NAMALWA (cell line): ENCODE measurements at regions not wholly inside any gene's neighbourhood (a gene's known extent, or its start where the extent isn't known, plus 50 kb on each side); places are given as distances from the start of the nearest gene placed in this dataset.
"Not testable (repeated sequence)": the region's sequence is repeated elsewhere in the genome, so short reads cannot be mapped to it uniquely, and the experiment has no call there.

ENCODE experiments used
- DNase-seq: peaks from one replicate; pipeline ENCODE4 v3.0.0-alpha.2; 2015; ENCODE audit warnings: low spot score

DNA sequence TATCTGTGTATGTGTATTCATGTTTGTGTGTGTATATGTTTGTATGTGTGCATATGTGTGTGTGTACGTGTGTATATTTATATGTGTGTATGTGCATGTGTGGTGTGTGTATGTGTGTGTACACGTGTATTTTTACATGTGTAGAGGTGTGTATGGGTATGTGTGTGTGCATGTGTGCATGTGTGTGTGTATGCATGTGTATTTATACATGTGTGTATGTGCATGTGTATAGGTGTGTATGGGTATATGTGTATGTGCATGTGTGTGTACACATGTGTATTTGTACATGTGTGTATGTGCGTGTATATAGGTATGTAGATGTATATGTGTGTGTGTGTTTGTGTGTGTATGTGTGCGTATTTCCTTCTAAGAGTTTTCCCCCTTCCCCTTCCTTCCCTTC lies 207.7 kb upstream of the ATP6AP2 start:
- no peak for DNase-seq

DNA sequence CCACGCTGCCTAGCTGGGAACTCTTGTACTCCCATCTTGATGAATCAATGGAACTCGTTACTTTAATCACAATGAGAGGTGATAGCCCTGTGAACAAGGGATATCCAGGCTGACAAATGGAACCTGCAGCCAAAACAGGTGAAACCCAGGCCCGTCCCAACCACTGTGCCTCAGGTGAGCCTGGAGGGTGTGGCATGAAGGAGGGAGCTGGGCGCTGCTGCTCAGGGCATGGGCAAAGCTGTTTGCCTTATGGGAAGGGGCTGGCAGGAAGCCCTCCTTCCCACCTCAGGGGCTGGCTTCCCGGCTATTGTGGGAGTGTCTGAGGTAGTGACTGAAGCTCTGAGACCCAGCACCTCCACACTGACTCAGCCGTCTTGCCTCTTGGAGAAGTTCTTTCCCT lies 209.4 kb upstream of the ATP6AP2 start:
- no peak for DNase-seq

DNA sequence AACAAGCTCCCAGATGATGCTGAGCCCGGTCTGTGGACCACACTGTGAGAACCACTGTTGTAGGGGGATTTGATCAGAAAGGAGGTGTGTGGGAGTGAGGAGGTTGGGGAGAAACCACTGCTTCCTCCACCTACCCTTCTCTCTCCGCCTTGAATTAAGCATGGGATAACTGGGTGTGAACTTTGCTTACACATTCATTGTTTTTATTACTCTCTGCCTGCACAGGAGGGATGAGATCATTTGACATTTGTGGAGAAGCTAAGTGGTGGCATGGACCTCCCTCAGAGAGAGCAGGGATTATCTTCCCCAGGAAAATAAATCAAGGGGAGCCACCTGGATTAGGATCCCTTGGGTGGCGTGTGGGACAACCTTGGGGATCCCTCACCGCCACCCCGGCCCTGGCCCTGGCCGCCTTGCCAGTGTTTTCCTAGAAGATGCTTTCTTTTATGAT lies 212.1 kb upstream of the ATP6AP2 start:
- no peak for DNase-seq

DNA sequence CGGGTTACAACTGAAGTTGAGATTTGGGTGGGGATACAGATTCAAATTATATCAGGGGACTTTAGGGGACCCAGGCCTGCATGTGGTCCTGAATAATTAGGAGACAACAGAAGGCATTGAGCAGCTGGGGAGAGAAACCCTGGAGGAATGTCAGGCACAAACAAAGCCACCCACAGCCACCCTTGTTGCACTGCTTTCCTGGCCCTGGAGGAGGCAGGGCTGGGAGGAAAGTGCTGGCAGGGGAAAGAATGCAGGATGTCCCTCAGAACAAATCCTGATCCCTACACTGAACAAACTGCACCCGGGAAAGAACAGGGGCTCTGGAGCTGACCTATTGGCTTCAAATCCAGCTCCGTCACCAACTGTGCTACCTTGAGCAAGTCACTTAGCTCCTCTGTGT lies 214.1 kb upstream of the ATP6AP2 start:
- no peak for DNase-seq

DNA sequence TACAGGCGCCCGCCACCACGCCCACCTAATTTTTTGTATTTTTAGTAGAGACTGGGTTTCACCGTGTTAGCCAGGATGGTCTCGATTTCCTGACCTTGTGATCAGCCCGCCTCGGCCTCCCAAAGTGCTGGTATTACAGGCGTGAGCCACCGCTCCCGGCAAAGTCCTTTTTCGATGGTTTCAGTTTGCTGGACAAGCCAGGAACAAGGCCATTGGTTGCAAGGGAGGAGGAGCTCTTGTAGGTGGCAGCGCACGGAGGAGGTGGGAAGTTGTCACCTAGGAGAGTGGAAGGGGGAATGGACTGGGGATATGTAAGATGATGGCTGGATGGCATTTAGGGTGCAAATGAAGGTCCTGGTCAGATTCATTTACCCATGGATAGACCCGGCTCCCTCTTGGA lies 218.5 kb upstream of the ATP6AP2 start:
- not testable (repeated sequence) for DNase-seq

DNA sequence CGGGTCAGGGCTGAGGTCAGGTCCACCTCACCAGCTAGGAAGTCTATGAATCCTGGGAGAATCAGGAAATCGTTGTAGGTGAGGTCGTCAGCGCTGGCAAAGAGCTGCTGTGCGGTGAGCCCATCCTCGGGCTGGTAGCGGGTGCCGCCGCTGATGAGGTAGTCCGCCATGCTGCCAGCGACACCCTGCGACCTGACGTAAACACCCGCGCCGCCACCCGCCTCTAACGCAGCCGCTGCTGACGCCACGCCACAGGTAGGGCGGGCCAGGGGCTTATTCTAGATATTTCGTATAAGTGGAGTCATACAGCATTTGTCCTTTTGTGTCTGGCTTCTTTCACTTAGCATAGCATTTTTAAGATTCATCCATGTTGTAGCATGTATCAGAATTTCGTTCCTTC lies 220.2 kb upstream of the ATP6AP2 start:
- DNase-seq: no peak

DNA sequence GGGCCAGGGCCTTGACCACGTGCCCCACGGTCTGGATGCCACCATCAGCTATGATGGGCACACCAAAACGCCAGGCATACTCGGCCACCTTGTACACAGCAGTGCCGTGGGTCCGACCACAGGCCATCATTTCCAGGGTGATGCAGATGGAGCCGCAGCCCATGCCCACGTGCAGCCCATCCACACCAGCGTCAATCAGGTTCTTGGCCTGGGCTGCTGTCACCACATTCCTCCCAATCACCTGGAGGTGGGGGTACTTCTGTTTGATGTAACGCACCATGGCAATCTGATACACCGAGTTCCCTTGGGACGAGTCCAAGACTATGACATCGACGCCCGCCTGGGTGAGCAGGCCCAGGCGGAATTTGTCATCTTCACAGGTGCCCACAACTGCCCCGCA lies 221.2 kb upstream of the ATP6AP2 start:
- no peak for DNase-seq

DNA sequence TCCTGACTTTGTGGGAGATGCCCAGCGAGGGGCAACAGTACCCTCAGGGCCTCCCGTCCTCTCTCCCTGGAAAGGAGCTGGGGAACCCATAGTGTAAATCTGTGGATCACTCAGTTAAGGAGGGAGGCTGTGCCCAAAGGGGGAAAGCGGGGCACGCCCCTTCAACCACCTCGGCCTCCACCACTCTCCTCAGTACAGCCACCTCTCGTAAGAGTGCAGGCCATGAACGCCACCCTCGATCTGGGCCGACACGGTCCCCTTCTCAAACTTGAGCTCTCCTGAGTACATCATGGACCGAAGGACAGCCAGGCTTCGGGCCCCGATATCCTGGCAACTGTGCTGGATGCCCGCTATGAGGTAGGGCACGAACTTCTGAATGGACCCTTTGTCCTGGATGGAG lies 221.8 kb upstream of the ATP6AP2 start:
- DNase-seq: no peak

DNA sequence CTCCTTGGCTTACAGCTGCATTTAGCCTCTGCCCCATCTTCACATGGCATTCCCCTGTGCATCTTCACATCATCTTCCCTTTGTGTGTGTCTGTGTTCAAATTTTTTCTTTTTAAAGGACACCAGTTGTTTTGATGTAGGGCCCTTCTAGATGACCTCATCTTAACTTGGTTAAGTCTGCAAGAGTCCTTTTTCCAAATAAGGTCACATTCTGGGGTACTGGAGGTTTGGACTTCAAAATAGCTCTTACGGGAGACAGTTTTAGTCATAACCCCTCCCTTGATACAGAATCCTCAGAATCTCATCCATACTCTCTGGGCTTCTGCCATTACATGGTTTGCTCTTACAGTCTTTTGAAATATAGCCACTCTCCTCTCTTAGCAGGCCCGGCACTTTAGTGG lies 231.5 kb upstream of the ATP6AP2 start:
- DNase-seq: no peak

DNA sequence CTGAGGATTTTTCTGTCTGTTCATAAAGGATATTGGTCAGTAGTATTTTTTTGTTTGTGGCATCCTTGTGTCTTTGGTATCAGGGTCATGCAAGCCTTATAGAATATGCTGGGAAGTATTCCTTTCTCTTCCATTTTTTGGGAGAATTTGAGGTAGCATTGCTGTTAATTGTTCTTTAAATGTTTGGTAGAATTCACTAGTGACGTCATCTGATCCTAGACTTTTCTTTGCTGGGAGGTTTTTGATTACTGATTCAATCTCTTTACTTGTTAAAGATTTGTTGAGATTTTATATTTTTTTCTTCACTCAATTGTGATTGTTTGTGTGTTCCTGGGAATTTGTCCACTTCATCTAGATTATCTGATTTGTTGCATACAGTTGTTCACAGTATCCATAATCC lies 234.4 kb upstream of the ATP6AP2 start:
- no peak for DNase-seq

DNA sequence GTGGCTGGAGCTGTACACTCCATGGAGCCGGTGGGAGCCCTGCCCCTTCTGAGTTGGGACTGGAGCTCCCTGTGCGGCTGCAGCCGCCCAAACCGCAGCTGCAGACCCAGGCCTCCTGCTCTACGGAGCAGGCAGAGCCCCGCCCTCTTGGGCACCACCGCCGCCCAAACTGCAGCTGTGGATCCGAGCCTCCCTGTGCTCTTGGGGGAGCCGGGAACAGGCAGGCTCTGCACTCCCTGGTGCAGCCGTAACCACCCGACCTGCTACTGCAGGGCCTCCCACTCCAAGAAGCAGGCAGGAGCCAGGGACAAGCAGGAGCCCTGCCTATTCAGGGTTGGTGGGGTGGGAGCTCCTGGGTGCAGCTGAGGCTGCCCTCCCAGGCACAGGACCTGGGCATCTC lies 237.5 kb upstream of the ATP6AP2 start:
- no peak for DNase-seq

DNA sequence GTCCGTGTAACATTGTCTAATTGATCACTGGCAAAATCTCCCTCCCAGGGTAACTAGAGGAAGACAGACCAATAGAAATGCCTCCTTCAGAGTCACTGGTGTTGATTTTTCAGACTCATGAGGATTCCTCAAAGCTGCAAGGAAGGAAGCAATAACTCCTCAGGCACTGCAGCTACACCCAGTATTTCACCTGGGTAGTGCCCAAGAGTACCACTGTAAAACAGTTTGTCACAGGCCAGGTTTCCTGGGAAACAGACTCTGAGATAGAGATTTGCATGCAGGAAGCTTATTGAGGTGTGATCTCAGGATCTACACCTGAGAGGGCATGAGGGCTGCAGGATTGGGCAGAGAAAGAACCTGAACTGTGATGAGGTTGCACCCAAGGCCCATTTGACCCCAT lies 240.7 kb upstream of the ATP6AP2 start:
- no peak for DNase-seq

DNA sequence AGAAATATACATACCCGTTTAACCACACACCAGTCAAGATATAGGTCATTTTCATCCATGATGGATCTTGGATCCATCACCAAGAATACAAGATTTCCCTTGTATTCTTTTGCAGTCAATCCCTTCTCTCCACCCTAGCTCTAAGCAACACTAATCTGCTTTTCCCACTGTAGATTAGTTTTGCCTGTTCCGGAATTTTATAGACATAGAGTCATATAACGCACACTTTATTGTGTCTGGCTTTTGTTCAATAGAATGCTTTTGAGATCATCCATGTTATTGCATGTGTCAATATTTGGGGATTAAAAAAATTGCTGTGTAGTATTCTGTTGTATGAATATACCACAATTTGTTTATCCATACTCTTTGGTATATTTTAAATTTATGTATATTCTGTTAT lies 235.6 kb upstream of the BCOR start:
- no peak for DNase-seq

DNA sequence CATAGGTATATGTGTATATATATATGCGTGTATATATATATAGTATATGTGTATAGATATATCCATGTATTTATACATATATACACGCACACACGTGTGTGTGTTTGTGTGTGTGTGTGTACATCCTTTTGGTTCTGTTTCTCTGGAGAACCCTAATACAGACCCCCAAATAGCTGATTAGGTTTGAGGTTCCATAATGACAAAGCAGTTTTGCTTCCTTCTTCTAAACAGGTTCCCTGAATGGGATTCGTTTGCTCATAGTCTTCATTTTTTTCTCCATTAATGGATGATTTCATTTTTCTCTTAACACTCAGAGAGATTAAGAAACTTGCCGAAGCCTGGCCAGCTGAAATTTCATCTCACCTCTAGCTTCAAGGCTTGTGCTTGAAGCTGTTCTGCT lies 234.0 kb upstream of the BCOR start:
- no peak for DNase-seq

DNA sequence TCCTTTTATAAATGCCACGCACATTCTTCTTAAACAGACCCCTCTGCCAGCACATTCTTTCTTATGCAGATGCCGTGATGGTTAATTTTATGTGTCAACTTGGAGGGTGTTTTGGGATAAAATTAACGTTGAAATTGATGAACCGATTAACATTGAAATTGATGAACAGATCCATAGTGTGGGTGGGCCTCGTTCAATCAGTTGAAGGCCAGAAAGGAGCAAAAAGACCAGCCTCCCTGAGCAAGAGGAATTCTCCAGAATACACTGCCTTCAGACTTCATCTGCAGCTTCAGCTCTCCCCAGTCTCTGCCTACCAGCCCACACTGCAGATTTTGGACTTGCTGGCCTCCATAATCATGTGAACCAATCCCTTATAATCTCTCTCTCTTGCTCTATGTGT lies 233.6 kb upstream of the BCOR start:
- no peak for DNase-seq

DNA sequence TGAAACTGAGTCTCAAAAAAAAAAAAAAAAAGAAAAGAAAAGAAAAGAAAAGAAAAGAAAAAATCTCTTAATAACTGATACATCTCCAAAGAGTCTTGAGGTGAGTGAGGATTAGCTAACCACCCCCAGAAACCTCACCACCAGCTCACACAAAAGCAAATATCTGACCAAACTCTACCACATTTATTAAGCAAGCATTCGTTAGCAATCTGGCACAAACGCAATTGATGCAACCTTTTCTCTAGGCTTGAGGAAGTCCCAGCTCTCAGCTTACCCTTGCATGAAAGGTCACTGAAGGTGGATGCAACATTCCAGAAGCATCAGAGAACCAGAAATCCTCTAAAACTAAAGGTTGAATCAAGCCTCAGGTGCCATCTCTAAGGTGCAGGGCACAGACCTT lies 231.9 kb upstream of the BCOR start:
- no peak for DNase-seq

DNA sequence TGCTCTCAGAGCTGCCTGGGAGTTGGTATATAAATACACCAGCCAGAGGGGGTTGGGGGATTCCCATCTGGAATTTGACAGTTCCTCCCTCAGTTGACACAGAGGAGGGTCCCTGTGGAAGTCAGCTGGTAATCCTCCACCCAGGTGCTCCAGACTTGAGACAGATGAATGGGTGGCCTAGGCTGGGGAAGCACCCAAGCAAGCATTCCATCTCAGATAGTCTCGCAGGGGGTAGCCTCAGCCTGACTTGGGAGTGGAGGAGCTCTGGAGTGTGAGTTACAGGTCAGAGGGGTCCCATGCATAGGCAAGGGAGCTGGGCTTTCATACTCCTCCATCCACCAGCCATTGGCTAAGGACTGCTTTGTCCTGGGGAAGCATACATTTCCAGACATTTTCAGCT lies 229.3 kb upstream of the BCOR start:
- no peak for DNase-seq

DNA sequence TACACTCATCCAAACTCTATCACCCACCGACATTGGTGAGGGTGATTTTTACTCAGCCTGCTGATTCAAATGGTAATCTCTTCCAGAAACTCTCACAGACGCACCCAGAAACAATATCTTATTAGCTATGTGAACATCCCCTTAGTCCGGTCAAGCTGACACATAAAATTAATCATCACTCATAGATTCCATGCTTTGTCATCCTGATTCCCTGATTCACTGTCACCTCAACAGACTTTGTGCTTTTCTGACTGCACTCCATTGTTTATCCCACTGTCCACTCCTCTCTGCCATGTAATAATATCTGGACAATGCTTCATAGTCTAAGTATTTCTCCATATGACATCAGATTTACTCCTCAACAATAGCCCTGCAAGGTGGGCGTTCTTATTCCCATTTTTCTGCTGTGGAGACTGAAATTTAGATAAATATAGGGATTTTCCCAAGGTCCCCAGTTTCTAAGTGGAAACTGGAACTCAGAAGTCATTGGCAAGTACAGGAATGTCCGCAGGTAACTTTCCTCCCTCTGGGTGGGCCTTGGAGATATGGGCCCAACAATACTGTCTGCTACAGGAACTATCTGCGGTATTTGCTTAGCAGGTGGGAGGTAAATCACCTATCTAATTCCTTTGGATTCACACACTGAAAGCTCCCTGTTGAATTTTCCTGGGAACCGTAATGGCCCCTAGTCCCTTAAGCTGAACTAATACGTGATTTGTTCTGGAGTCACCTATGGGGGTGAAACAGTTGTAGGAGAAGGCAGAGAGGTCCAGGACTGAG lies 228.6 kb upstream of the BCOR start:
- DNase-seq: no peak

DNA sequence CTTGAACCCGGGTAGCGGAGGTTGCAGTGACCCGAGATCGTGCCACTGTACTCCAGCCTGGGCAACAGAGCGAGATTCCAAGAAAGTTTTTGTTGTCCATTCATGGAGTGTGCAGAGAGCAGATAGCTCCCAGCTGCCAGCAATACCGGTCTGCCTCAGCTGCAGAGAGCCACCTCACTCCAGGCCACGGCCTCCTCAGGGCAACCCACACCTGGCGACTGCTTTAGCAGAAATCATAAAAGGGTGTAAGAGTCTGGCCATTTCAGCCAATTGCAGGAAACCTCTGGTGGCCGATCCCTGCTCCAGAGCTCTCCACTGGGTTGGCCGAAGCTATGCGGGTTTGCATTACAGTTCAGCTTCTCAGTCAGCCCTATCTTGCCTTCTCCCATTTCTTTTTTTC lies 227.4 kb upstream of the BCOR start:
- no peak for DNase-seq

DNA sequence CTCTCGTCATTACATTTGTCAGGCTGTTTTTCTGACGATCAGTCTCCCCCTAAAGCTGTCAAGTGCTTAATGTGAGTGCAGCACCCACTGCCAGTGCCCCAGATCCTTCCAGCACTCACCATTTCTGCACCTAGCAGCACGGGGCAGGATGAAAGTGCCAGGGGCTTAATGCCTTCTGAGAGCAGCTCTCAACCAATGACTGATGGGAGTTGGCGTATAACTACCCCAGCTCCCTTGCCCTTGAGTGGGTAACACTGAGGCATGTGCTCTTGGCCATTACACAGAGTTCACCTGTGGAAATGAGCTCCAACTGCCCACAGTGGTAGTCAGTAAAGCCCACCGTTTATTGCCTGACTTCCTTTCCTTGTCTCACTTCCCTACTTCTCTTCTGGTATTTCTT lies 226.2 kb upstream of the BCOR start:
- DNase-seq: no peak

DNA sequence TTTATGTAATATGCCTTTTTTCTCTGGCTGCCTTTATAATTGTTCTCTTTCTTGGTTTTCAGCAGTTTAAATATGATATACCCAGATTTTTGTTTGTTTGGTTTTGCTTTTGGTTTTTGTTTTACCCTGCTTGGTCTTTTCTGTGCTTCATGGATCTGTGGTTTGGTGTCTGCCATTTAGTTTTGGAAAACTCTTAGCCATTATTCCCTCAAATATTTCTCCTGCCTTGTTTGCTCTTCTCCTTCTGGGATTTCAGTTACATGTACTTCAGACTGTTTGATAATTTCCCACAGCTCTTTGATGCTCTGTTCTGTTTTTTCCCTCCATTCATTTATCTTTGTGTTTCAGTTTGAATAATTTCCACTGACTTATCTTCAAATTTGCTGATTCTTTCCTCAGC lies 223.1 kb upstream of the BCOR start:
- no peak for DNase-seq

DNA sequence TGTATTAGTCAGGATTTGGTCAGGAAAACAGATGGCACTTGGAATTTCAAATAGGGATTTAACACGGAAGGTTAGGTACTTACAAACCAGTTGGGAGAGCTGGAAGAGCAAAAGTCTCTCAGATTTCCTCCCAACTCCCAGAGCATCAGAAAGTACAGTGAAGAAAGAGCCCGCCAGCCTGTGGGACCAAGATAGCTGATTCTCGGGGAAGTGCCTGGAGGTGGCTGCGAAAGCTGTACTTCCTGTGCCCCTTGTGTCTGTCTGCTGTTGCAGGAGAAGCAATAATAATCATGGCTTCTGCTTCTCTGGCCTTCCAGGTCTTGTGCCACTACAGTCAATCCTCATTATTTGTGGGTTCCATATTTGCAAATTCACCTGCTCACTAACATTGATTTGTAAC lies 221.0 kb upstream of the BCOR start:
- DNase-seq: no peak

DNA sequence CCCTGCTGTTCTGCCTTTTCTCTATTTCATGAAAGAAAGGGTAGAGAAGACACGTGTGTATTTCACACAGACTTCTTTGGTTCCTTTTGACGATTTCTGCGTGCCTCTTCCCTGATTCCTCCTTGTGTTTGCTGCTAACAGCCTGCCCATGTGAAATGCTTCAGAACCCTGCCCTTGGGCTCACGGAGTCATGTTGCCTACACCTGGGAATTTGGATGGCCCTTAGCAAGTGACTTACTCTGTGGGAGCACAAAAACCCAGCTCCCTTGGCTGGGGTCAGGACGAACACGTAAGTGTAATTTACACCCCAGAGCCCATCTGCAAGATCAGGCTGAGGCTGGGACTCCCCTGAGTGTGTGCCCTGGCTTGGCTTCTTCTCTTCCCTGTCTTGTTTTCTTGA lies 220.3 kb upstream of the BCOR start:
- DNase-seq: no peak

DNA sequence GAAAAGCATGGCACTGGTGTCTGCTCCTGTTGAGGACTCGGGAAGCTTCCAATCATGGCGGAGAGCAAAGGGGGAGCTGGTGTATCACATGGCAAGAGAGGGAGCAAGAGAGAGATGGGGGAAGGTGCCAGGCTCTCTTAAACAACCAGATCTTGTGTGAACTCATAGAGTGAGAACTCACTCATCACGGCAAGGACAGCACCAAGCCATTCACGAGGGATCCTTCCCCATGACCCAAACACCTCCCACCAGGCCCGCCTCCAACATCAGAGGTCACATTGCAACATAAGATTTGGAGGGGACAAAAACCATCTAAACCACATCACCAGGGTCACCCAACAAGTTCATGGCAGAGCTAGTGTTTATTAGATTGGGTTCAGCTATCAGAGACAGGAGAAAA lies 218.7 kb upstream of the BCOR start:
- DNase-seq: no peak

DNA sequence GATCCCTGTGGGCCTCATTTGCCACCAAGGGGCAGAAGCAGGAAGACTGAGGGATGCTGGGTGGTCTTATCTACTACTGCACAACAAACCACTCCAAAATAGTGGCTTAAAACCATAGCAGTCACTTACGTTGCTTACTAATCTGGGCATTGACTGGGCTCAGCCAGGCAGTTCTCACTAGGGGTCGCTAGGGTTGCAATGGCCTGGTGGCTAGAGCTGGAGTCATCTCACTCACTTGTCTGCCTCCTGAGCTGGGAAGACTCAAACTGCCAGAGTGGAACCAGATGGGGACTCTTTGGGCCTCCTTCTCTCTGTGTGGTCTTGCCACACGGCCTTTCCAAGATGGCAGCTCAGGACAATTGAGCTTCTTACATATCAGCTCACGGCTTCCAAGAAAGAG lies 216.3 kb upstream of the BCOR start:
- no peak for DNase-seq
